NCI-H510A (cell line): ENCODE measurements at regions not wholly inside any gene's neighbourhood (a gene's known extent, or its start where the extent isn't known, plus 50 kb on each side); places are given as distances from the start of the nearest gene placed in this dataset.

Source experiments
- DNase-seq: peaks from one replicate; lab custom pipeline; 2025; lab: John Stamatoyannopoulos, UW

DNA sequence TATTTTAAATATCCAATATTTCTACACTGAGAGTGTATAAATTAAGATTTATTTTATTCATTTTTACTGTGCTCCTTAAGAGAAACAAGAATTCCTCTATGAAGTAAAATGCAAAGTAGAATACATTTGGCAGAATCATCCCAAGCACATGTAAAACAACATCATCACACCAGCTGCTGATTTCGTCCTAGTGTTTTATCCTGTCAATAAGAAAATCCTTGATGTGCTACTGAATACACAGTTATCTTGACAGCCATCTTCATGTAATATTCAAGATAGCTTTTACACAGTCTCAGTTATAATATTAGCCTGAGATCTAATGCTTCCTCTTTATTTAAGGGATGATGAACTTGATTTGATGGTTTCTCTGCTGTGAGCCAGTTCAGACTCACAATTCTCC, 282.4 kb downstream of the MZT1 start:
- no peak for DNase-seq

DNA sequence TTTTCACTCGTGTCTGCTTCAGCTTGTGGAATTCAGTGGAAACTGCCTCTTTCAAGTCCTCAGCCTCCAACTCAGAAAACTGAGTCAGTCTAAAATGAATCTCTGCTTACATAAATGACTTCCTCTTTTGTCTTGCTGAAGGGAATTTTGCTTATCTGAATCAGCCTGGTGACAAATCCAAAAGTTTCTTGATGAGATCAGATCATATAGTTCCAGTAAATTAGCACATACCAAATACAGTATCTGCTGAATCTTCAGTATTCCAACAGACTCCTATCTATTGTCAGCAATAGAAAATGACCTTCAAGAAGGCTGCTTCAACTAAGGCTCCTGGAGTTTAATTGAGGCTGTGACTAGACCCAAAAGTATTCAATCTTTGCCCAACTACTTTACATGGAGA, 290.0 kb downstream of the MZT1 start:
- no peak for DNase-seq

DNA sequence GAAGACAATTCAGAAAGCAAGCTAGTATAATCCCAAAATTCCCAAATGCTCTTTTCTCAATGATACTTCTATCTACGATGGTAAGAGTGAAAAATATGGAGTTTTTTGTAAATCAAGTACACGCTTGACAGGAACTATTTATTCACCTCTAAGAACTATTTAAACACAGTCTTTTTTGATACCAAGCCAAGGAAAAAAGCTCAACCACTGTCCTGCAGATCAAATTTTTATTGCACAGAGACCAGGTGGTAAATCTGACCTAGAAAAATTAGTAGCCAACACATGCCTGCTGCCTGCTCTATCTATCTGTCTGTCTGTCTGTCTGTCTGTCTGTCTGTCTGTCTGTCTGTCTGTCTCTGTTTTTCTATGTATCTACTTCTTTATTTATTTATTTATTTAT, 292.2 kb downstream of the MZT1 start:
- DNase-seq = no peak

DNA sequence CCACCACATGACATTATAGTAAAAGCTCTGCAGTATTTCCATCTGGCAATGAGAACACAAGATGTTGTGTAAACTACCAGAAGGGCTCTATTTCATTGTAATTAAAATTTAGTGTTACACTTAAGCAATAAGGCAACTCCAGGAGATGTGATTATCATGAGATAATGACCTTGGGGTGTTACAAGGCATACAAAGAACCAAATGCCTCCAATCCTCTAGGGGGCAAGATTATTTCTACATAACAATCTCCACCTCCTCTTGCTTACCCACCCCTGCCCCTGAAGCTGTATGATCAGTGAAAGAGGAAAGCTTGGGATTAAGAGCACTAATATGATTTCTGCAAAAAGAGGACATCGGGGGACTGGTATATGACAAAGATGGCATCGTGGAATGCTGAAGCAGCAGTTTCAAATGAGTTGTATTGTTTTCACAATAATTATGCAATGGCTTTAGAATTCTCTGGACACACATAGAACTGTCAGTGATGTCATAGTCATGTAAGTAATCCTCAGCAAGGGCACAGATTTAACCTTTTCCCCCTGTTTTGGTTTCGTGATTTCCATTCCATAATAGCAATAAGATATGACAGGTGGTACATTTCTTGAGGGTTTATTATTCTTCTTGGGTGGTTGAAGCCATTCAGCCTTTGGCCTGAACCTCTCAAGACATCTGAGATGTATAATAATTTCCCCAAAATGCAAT, 295.3 kb downstream of the MZT1 start:
- DNase-seq = no peak

DNA sequence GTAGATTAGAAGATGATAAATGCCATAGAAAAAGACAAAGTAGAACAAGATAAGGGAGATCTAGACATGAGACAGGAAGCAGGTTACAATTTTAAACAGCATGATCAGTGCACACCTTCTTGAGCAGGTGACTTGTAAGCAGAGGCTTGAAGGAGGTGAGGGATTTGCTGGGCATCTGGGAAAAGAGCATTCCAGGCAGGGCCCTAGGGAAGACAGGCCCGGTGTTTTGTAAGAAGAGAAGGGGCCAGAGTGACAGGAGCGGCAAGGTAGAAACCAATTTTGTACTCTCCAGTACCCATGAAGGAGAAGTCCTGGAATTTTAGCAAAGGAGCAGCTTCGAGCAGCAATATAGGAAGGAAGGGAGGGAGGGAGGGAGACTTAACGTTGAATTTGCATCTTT, 296.5 kb downstream of the MZT1 start:
- no peak for DNase-seq

DNA sequence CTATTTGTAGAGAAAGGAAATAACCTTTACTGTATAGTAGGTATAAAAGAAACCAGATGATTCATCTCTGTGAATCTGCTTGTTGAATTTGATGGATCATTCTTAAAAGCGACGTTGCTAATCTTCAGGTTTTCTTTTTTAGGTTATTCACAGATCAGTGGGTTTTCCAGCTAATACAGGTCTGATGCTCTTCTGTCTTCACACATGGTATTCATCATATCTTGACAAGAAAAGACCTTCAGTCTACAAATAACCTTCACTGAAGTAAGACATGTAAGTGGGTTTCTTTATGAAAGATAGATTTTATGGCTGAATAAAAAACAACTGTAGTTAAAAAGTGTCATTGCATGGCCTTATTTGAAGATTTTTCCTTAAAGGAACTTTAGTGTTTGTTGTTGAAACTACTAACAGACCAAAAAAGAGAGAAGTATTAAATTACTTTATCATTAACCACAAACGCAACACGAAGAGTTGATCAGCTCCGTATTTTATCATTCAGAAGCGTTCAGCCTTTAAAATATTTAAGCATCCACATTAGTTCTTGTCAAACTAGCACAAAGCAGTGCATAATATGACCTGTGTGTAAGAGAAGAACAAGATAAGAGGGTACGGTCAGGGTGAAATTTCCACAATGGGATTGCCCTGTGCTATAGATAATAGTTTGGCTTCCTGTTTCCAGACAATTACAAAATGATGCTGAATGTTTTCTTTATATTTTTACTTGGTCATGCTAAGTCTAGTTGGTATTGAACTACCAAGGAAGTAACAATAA, 299.5 kb downstream of the MZT1 start:
- DNase-seq = no peak

DNA sequence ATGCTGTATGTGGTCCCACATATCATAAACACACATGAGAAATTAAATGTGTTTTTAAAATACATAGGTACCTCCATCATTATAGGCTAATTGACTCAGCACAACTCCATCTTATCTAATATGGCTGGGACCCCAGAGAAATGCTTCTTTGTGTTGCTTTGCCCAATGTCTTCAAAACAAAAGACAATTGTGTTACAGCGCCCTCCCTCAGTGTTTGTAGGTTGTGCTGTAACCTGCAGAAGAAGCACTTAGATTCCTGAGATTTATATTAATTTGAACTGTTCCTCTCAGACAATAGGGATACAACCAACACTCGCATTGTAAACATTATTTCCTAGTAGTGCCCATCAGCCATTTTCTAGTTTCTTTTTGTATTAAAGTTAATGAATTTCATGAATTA, 303.4 kb downstream of the MZT1 start:
- no peak for DNase-seq

DNA sequence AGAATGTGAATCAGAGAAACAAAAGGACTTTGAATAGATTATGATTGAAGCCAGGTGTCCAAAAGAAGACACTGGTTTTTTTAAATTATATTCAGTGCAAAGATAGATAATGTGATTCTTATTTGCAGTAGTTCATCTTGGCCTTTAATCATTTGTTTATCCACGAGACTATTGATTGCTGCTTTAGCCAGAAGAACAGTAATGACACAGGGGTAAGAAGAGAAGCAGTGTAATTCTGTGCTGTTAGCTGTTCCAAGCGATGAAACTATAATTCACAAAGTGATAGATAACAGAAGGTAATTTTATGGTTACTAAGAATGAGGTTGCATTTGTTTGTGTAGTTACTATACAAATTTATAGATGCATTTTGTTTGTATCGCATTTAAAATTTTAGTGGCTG, 311.6 kb downstream of the MZT1 start:
- DNase-seq = no peak

DNA sequence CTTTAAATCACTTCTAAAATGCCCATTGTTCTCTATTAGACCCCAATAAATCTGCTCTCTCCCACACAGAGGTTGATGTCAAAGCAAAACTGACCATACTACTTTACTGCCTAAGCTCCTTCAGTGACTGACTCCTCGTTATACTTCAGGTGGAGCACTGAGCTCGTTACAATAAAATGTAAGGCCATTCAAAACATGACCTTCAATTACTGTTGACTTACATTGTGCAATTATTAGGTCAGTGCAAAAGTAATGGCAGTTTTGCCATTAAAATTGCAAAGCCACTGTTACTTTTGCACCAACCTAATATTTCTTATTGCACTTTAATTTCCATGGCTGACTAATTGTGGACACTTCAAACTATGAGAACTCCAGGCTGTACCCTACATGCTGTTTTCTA, 314.9 kb downstream of the MZT1 start:
- no peak for DNase-seq

DNA sequence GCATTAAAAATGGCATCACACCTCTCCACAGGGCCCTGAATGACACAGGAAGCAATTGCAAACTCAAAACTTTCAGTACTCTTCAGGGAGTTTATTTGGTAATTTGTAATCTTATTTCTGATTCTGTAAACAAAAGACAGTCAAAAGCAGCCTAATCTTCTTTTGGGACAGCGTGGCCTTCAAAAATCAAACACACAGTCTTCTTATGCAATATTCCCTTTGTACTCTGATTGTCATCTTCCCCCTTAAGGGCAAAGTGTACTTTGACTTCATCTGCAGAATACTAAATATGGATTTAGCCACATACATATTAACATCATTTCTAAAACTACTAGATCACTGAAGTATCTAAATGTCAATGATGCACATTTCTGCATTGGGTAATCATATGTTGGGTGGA, 322.0 kb downstream of the MZT1 start:
- no peak for DNase-seq

DNA sequence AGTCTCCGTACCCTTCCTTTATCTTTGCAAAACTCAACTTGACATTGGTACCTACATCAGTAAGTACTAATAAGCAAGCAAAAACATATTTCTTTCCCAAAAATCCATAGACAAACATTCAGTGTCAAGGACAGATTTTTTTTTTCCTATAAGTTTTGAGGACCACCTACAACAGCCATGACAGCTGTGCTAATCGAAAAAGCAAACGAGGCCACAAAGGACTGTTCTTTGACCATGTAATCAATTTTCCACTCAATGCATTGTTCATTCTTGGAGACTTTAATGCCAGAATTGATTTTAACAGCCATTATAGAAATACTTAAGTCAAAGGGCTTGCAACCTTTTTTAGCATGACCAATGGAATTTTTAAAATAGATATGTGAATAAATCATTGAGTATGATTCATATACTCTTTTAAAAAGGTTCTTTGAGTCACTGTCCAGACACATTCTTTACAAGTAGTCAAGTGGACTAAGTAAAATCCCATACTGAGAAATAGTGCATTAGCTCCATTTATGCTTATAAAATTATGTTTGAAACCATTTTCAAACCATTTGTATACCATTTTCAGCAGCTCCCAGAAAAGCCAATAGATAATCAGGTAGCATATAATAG, 323.9 kb downstream of the MZT1 start:
- no peak for DNase-seq

DNA sequence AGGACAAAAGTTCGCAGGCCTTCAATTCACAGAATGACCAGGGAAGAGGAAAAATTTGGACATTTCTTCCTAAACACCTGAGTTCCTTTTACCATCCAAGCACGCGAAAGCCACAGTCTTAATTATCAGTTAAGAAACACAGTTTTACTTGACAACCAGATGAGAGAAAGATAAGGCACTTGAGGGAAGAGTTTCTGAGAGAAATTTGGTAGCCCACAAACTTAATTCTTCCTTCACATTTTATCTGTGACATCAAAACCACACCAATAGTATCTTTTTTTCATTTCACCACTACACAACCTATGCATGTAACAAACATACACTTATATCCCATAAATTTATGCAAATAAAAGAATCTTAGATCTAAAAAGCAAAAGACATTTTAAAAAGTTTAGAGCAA, 326.6 kb downstream of the MZT1 start:
- DNase-seq = no peak

DNA sequence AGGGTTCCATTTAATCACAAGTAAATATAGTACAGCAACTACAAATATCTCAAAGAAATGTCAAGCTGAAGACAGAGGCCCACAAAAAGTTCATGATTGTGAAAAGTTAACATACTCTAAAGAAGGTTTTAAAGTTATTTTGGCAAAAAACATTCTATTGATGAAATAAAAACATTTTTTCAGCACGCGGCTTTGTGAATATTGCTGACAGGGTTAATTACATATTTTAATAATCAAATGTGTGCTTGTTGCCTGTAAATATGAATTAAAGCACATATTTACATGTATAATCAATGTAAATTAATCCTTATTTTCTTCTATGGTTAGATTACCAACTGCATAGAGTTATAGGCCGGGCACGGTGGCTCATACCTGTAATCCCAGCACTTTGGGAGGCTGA, 328.1 kb downstream of the MZT1 start:
- DNase-seq = no peak

DNA sequence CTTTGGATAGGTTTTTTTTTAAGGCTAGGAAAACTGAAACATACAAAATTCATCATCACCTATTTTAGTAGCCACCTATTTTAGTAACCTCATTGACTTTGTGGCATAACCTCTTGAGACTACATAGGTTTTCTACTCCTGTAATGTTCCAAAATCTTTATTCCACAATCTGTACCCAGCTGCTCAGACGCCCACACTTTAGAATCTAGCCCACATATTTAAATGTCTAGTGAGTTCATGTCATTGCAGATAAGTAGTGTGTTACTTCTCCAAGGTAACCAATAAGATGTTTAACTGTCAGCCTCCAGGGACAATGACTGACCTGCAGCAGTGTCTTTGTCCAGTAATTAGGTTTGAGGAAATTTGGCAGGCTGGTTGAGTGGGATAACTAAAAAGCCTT, 330.2 kb downstream of the MZT1 start:
- DNase-seq = no peak

DNA sequence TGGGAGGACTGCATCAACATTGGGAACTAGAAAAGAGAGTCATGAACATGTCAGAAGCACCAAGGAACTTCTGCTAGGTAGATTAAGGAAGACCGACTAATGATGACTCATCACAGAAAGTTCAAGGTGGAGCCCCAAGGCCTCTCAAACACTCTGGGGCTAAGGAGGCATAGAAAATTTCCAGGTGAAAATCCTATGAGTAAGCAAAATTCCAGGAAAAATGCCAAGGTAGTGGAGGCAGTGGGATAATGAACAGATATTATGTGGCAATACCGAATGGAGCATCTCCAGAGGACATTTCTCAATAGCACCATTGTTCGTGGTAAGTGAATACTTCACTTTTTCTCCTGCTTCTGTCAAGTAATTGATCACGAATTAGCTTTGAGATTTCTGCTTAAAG, 336.5 kb downstream of the MZT1 start:
- DNase-seq = no peak

DNA sequence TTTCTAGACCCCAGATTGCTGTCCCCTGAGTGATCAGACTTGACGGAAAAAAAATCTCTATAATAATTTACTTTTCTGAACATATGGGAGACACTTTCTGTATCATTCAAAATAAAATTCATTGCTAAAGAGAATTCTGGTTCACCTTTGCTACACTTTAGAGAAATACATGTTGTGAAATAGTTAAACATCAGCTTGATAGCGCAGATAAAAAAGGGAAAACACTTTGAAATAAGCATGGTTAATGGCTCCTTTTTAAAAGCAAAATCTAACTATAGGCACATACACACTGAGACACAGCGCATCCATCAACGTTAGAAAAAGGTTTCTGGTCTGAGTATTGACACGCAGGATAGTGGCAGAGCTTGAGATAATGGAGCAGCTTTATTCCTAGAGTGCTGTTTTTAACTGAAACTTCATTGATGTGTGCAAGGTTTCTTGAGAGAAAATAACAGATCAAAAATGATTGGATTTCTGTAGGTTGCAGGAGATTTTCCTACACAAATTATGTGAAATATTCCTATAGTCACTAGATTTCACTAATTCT, 341.2 kb downstream of the MZT1 start:
- DNase-seq = no peak

DNA sequence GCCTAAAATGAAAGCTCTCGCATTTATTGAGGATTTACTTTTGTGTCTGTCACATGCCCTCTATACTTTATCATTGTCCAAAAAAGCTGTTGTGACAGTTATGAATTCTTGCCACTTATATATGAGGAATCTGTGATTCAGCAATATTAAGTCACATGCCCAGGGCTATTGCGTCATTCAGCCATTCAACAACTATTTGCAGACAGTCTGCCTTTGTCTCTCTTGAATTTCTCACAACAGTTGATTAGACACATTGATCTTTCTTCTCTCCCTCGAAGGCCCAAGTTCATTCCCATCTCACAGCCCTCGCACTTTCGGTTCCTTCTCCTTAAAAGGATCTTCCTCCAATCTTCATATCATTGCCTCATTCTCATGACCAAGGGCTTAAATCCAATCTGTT, 342.6 kb downstream of the MZT1 start:
- no peak for DNase-seq

DNA sequence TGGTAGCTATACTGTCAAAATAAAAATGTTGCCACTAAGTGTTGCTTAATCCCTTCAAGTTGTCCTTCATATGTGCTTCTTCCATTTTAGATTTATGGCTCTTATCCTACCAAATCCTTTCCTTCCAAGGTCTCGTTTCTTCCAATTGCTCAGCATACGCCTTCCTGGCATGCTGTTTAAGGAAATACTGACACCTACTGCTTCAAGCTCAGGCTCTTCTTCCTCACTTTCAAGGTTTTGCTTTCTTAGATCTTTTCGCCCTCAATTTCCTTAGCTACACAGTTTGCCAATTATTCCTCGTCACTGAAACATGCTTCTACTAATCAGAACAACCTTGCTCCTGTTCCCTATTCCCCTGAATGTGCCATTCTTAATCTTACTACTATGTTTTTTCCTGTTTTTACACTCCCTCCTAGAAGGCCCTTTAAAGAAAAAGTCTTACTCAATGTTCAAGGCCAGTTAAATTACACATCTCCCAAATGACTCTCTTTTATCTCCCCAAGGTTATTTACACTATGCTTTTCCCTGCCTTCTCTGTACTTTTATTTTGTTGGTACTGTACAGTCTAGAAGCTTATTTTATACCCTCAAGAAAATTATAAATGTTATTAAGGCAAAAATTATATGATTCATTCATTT, 343.1 kb downstream of the MZT1 start:
- no peak for DNase-seq

DNA sequence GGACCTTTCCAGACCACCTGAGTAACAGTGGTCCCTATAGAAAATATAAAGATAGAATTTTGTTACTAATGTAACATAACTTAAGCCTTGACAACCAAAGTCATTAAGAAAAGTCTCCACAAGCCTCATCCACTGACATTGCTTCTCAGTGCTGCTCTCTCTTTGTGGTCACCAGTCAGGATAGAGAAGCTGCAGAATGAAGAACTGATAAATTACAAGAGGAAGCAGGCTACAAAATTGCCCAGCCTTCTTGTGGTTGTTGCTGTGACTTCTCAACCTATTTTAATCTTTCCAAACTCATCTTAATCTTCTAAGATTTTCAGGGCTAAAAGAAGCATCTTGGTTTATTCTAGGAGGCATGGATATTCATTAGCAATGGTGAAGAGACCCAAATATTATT, 343.8 kb downstream of the MZT1 start:
- DNase-seq = no peak

DNA sequence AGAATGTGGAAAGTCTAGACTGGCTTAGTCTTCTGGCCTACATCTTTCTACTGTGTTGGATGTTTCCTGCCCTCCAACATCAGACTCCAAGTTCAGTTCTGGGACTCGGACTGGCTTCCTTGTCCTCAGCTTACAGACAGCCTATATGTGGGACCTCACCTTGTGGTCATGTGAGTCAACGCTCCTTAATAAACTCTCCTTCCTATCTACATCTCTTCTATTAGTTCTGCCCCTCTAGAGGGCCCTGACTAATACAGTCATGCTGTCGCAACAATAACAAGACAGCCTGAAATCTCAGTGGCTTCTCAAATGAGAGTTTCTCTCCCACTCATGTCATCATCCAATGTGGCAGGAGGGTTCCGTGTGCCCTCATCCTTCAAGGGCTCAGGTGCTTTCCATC, 347.8 kb downstream of the MZT1 start:
- DNase-seq = no peak

DNA sequence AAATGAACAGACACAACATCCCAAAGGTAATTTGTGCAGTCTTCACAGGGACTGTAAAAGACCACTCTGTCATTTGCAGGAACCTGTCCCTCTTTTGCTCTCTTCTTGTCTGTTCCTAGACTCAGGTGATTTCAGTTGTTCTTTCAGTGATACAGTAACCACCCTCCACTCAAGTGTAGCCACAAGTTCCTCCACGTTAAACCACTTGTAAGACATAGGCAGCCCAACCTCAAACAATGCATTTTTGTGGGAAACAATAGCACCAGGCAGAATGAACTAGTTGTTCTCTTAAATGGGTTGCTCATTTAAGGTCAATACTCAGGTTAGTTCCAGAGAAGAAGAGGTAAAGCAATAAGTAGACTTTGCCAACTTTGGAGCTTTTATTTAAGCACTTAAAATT, 359.4 kb downstream of the MZT1 start:
- DNase-seq = no peak

DNA sequence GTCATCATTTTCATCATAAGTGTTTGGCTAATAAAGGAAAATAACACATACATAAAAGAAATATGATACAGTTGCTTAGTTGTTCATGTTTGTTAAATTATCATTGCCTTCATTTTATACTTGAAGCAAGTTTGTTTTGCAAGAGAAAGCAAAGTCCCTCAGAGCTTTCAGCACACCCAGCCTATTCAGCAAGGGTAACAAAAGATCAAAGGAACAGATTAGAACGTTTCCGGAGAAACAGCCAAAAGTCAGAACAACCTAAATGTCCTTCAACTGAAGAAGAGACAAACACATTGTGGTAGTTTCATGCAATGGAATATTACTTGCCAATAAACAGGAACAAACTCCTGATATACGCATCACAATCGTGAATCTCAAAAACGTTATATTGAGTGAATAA, 380.7 kb downstream of the MZT1 start:
- DNase-seq = no peak

DNA sequence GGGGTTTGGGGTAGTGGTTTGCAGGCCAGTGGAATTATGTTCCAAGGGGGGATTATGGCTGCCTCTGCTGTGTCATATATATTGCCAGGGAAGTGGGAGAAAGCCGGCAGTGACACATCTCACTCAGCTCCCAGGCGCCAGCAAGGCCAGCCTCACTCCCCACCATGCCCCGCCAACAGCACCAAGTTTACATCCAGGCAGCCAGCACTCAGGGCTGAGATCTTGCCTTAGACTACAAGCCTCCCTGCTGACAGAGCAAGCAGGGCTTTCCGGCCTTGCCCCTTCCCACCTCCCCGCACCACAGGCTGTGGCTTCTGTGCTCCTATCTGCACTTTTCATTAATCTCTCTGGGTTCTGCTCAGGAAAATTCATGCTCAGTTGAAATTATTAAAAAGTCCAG, 385.1 kb downstream of the MZT1 start:
- no peak for DNase-seq
